Lower lobe of right lung (tissue), 2 donors: ENCODE measurements at regions not wholly inside any gene's neighbourhood (a gene's known extent, or its start where the extent isn't known, plus 50 kb on each side); places are given as distances from the start of the nearest gene placed in this dataset.

ENCODE experiments used
- ATAC-seq, 2 donors: fragments of 200-7000 bp; cut with Tn5 transposase; one replicate each; pipeline ENCODE4 v1.9.1; 2020 to 2022; ENCODE audit warnings: mild to moderate bottlenecking in 2 of 2, moderate library complexity in 2 of 2
- DNase-seq: peaks from one replicate; pipeline ENCODE4 v3.0.0-alpha.2; 2020
- H3K27ac ChIP-seq: fragments of 200-600 bp; one replicate; pipeline ENCODE4 v1.8.0; 2022
- H3K27me3 ChIP-seq: fragments of 200-600 bp; one replicate; pipeline ENCODE4 v1.8.0; 2022; ENCODE audit warnings: low read depth
- H3K36me3 ChIP-seq: fragments of 200-600 bp; one replicate; pipeline ENCODE4 v1.8.0; 2022; ENCODE audit warnings: mild to moderate bottlenecking
- H3K4me1 ChIP-seq: fragments of 200-600 bp; one replicate; pipeline ENCODE4 v1.8.0; 2022
- H3K4me3 ChIP-seq: fragments of 200-600 bp; one replicate; pipeline ENCODE4 v1.8.0; 2022; ENCODE audit warnings: mild to moderate bottlenecking
- H3K9me3 ChIP-seq: fragments of 200-600 bp; one replicate; pipeline ENCODE4 v1.8.0; 2022
- CTCF ChIP-seq: fragments of 200-600 bp; IDR thresholded peaks from one replicate; pipeline ENCODE4 v1.8.0; 2022; ENCODE audit warnings: antibody characterized with exemption, mild to moderate bottlenecking
- intact Hi-C: fragments of 100-400 bp; cut with DNase I; formaldehyde crosslinking; loops from one replicate; pipeline ENCODE4 v1.11.0; 2022
- donor health status: DM: no; HTN: yes; CAD: no; lungs with severe emphysema.

DNA sequence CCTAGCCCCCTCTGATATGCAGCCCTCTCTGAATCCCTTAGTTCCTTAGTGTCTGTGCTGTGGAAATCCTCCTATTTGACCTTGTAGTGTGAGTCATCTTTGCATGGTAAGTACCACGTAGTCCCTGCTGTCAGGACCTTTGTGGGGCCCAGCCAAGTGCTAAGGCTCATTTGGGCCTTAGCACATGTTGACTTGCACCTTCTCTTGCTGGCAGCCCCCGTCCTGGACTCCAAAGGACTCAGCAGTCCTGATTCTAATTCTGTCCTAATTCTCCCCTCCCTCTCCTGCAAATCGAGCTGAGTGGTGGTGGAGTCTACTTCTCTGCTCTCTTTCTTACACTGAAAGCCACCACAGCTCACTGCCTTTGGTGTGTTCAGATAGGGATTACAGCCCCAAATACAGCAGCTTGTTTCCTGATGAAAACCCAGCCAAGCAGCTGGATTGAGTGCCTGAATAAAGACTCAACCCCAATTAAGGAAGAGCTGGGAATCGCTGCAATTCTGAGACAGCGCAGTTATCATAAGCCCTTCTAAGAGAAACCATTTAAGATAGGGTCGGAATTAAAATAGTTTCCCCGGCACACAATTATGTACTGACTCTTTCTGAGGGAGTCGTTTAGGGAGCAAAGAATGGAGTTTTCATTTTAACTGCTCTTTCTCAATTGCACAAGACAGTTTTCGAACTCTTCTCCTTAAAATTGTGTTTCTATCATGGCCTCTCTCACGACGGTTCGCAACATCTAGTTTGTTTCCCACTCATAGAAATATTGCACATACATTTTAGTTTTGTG, 215.6 kb upstream of the TNP1 start:
- Histone ChIP-seq H3K36me3 (no peaks in the 10 kb centered on the region), H3K27ac (no peak overlapping the region), H3K27me3 (no peaks in the 10 kb centered on the region), H3K4me1 (no peaks in the 10 kb centered on the region), H3K4me3 (no peak overlapping the region), H3K9me3 (no peaks in the 10 kb centered on the region)
- no peak for ATAC-seq
- intact Hi-C loops: no loop called here
- no peak for TF ChIP-seq CTCF
- no peak for DNase-seq

- DNase-seq: no peak
- Histone ChIP-seq H3K36me3 (no peaks in the 10 kb centered on the region), H3K4me1 (no peaks in the 10 kb centered on the region), H3K27ac (no peak overlapping the region), H3K4me3 (no peak overlapping the region), H3K9me3 (no peaks in the 10 kb centered on the region), H3K27me3 (no peaks in the 10 kb centered on the region)
- no peak for TF ChIP-seq CTCF
- intact Hi-C loops: no loop called here
- no peak for ATAC-seq
Measured at GRCh38 chr2:217074576-217075255, 214.9 kb upstream of the TNP1 start.

- no peak overlapping the region for H3K4me3 ChIP-seq
- no peak for TF ChIP-seq CTCF
- no peaks in the 10 kb centered on the region for H3K9me3 ChIP-seq
- no peaks in the 10 kb centered on the region for H3K4me1 ChIP-seq
- intact Hi-C loops: no loop called here
- ATAC-seq (no peak), DNase-seq (no peak)
- no peak overlapping the region for H3K27ac ChIP-seq
- H3K36me3 ChIP-seq: no peaks in the 10 kb centered on the region
- no peaks in the 10 kb centered on the region for H3K27me3 ChIP-seq
Measured at GRCh38 chr2:217071416-217071815, 211.6 kb upstream of the TNP1 start.

DNA sequence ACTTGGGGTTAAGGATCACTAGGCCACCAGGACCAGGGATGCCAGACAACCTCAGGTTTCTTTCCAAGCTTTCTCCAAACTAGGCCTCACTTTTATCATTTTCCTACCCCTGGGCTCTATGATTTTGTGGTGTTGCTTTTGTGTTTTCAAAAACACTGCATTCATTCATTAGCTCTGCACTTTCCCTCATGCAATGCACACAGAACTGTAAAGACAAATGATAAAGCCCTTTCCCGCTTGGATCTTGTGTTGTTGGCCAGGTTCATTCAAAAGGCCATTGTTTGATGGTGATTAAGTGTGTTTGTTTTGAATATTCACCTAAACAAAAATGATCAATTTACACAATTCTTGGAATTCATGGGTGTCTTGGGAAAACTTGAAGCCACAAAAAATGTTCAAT, 210.7 kb upstream of the TNP1 start:
- TF ChIP-seq CTCF: no peak
- Histone ChIP-seq H3K27ac (no peak overlapping the region), H3K4me1 (no peaks in the 10 kb centered on the region), H3K27me3 (no peaks in the 10 kb centered on the region), H3K4me3 (no peak overlapping the region), H3K9me3 (no peaks in the 10 kb centered on the region), H3K36me3 (no peaks in the 10 kb centered on the region)
- no peak for DNase-seq
- ATAC-seq: no peak
- intact Hi-C loops: no loop called here

DNA sequence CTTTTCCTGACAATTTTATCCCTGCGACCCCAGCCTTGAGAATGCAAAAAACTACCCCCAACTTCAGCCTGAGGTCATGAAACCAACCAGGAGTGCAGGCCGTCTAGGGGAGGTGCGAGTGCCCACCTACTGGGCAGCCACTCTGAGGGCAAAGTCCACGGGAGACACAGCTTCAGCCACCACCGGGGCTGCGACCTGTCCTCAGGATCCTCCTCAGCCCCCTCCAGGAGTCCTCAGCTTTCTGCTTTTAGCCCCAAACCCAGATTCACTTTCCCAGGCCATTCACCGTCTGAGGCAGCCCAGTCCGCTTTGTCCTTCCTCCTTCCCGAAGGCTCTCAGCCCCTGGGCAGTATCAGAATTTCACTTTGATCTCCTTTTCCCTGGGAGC, 210.2 kb upstream of the TNP1 start:
- no peaks in the 10 kb centered on the region for H3K4me1 ChIP-seq
- no peak for ATAC-seq
- no peak for TF ChIP-seq CTCF
- H3K4me3 ChIP-seq: no peak overlapping the region
- intact Hi-C loops: no loop called here
- H3K9me3 ChIP-seq: no peaks in the 10 kb centered on the region
- no peak overlapping the region for H3K27ac ChIP-seq
- H3K36me3 ChIP-seq: no peaks in the 10 kb centered on the region
- no peak for DNase-seq
- H3K27me3 ChIP-seq: no peaks in the 10 kb centered on the region
